ENCODE measurements at regions not wholly inside any gene's neighbourhood (a gene's known extent, or its start where the extent isn't known, plus 50 kb on each side); places are given as distances from the start of the nearest gene placed in this dataset.

- no peak for TF ChIP-seq SP4 (IDR thresholded peaks at IDR 0.05; ENCODE audit: low read length)
- no peak for TF ChIP-seq HDAC2 (IDR thresholded peaks at IDR 0.05; ENCODE audit: borderline replicate concordance in 1 of 2, low read depth in 2 of 2, low read length in 2 of 2)
Observed at GRCh38 chr3:3699816-3700633, 99.2 kb upstream of the LRRN1 start (continued).

Measured in H1 (cell line).